SU-DHL-6 (cell line): ENCODE measurements at regions not wholly inside any gene's neighbourhood (a gene's known extent, or its start where the extent isn't known, plus 50 kb on each side); places are given as distances from the start of the nearest gene placed in this dataset.

Experiments
- EZH2phosphoT487 ChIP-seq: fragments of 200-600 bp; sonication (generic), shearing (Covaris generic); conservative IDR thresholded peaks from 2 replicates; pipeline ENCODE4 v1.6.1; 2018; ENCODE audit warnings: mild to moderate bottlenecking, antibody characterized with exemption, low read length, moderate library complexity, mixed read lengths
- TF ChIP-seq, protein P1 (sequence below): fragments of 200-600 bp; sonication (generic); IDR thresholded peaks from one replicate; pipeline ENCODE4 v1.5.1; 2017; ENCODE audit warnings: antibody characterized with exemption, mild to moderate bottlenecking, low read length, moderate library complexity; ENCODE audit not compliant: insufficient read depth, poor library complexity, severe bottlenecking

DNA sequence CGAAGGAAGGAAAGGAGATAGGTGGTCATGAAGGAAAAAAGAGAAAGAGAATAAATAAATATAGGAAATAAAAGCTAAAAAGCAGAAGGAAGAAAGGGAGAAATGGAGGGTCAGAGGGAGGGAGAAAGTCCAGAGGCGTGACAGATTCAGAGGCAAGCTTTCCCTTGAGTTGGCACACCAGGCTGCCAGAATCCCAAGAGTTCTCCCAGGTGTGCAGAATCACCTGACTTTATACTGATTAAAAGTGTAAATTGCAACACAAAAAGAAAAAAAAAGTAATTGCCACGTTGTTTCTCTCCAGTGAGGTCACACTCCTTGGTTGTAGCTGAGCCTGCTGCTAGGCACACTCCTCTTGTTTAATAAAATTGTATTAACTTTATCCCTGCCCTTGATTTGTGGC, 669.9 kb upstream of the PKN2 start:
- TF ChIP-seq, protein P1, sequence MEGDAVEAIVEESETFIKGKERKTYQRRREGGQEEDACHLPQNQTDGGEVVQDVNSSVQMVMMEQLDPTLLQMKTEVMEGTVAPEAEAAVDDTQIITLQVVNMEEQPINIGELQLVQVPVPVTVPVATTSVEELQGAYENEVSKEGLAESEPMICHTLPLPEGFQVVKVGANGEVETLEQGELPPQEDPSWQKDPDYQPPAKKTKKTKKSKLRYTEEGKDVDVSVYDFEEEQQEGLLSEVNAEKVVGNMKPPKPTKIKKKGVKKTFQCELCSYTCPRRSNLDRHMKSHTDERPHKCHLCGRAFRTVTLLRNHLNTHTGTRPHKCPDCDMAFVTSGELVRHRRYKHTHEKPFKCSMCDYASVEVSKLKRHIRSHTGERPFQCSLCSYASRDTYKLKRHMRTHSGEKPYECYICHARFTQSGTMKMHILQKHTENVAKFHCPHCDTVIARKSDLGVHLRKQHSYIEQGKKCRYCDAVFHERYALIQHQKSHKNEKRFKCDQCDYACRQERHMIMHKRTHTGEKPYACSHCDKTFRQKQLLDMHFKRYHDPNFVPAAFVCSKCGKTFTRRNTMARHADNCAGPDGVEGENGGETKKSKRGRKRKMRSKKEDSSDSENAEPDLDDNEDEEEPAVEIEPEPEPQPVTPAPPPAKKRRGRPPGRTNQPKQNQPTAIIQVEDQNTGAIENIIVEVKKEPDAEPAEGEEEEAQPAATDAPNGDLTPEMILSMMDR: no peak
- no peak for TF ChIP-seq EZH2phosphoT487
